ENCODE measurements at regions not wholly inside any gene's neighbourhood (a gene's known extent, or its start where the extent isn't known, plus 50 kb on each side); places are given as distances from the start of the nearest gene placed in this dataset.

- no peak for DNase-seq (ENCODE audit: low read depth, low spot score)
- in situ Hi-C loops (cut with HindIII; ENCODE audit: low sequenced_read_pairs) = no loop called here
- no peak overlapping the region for H3K4me3 ChIP-seq (ENCODE audit: low read depth, low read length)
- no peak for TF ChIP-seq CTCF (IDR thresholded peaks at IDR 0.05; ENCODE audit: low read depth, low read length)
These were observed 162.6 kb downstream of the FAM83B start for GRCh38 chr6:55009131-55009530.

- no peak for DNase-seq (ENCODE audit: low read depth, low spot score)
- no peak overlapping the region for H3K4me3 ChIP-seq (ENCODE audit: low read depth, low read length)
- in situ Hi-C loops (cut with HindIII; ENCODE audit: low sequenced_read_pairs) = no loop called here
- TF ChIP-seq CTCF (IDR thresholded peaks at IDR 0.05; ENCODE audit: low read depth, low read length) = no peak
These were observed 163.3 kb upstream of the HCRTR2 start for GRCh38 chr6:55011034-55011433.

GRCh38 chr6:55012454-55012853, 161.9 kb upstream of the HCRTR2 start:
- TF ChIP-seq CTCF (IDR thresholded peaks at IDR 0.05; ENCODE audit: low read depth, low read length) = no peak
- no peak for DNase-seq (ENCODE audit: low read depth, low spot score)
- no peak overlapping the region for H3K4me3 ChIP-seq (ENCODE audit: low read depth, low read length)
- in situ Hi-C loops (cut with HindIII; ENCODE audit: low sequenced_read_pairs) = no loop called here

GRCh38 chr6:55014321-55015088, 159.8 kb upstream of the HCRTR2 start:
- DNase-seq (ENCODE audit: low read depth, low spot score) = no peak
- no peak overlapping the region for H3K4me3 ChIP-seq (ENCODE audit: low read depth, low read length)
- no peak for TF ChIP-seq CTCF (IDR thresholded peaks at IDR 0.05; ENCODE audit: low read depth, low read length)
- in situ Hi-C loops (cut with HindIII; ENCODE audit: low sequenced_read_pairs) = no loop called here

- in situ Hi-C loops (cut with HindIII; ENCODE audit: low sequenced_read_pairs) = no loop called here
- H3K4me3 ChIP-seq (ENCODE audit: low read depth, low read length) = no peak overlapping the region
- TF ChIP-seq CTCF (IDR thresholded peaks at IDR 0.05; ENCODE audit: low read depth, low read length) = no peak
- no peak for DNase-seq (ENCODE audit: low read depth, low spot score)
These were observed 158.1 kb upstream of the HCRTR2 start for GRCh38 chr6:55016261-55016660.

GRCh38 chr6:55017555-55018300, 156.6 kb upstream of the HCRTR2 start:
- H3K4me3 ChIP-seq (ENCODE audit: low read depth, low read length) = no peak overlapping the region
- in situ Hi-C loops (cut with HindIII; ENCODE audit: low sequenced_read_pairs) = no loop called here
- DNase-seq (ENCODE audit: low read depth, low spot score) = no peak
- TF ChIP-seq CTCF (IDR thresholded peaks at IDR 0.05; ENCODE audit: low read depth, low read length) = no peak
